Mucosa of rectum (tissue), 2 donors: ENCODE measurements at regions not wholly inside any gene's neighbourhood (a gene's known extent, or its start where the extent isn't known, plus 50 kb on each side); places are given as distances from the start of the nearest gene placed in this dataset.

ENCODE experiments used
- H3K27ac ChIP-seq, 2 donors: one replicate each; pipeline ENCODE4 v1.7.0; 2013; ENCODE audit warnings: inconsistent platforms in 2 of 2, low read depth in 2 of 2, low read length in 2 of 2
- H3K27me3 ChIP-seq, 2 donors: one replicate each; pipeline ENCODE4 v1.7.0; 2013; ENCODE audit warnings: low read length in 2 of 2; ENCODE audit not compliant: control insufficient read depth in 2 of 2, insufficient read depth in 2 of 2
- H3K36me3 ChIP-seq, 2 donors: one replicate each; pipeline ENCODE4 v1.7.0; 2013; ENCODE audit warnings: low read length in 2 of 2; ENCODE audit not compliant: control insufficient read depth in 2 of 2, insufficient read depth in 2 of 2
- H3K4me1 ChIP-seq, 2 donors: one replicate each; pipeline ENCODE4 v1.7.0; 2013; ENCODE audit warnings: low read length in 2 of 2, mild to moderate bottlenecking in 1 of 2; ENCODE audit not compliant: control insufficient read depth in 2 of 2, insufficient read depth in 2 of 2
- H3K4me3 ChIP-seq, 2 donors: one replicate each; pipeline ENCODE4 v1.7.0; 2013; ENCODE audit warnings: low read length in 2 of 2
- H3K9ac ChIP-seq, 2 donors: one replicate each; pipeline ENCODE4 v1.7.0; 2013; ENCODE audit warnings: low read length in 2 of 2, low read depth in 1 of 2, mild to moderate bottlenecking in 1 of 2
- H3K9me3 ChIP-seq, 2 donors: one replicate each; pipeline ENCODE4 v1.7.0; 2013; ENCODE audit warnings: low read length in 2 of 2; ENCODE audit not compliant: control insufficient read depth in 2 of 2
- donor health status: healthy.
- donor health status: Normal muscosa, but diverticular disease.

- no peak overlapping the region for H3K4me3 ChIP-seq
Measured at GRCh38 chr13:104404325-104404724, 1338.1 kb upstream of the SLC10A2 start.

GRCh38 chr13:104389691-104390090, 1323.5 kb upstream of the SLC10A2 start:
- Histone ChIP-seq H3K9ac (no peak overlapping the region), H3K27me3 (no peaks in the 10 kb centered on the region), H3K27ac (no peak overlapping the region), H3K36me3 (no peaks in the 10 kb centered on the region), H3K9me3 (no peaks in the 10 kb centered on the region), H3K4me1 (no peaks in the 10 kb centered on the region), H3K4me3 (no peak overlapping the region)

More at GRCh38 chr13:104404325-104404724, 1338.1 kb upstream of the SLC10A2 start:
- Histone ChIP-seq H3K27ac (no peak overlapping the region), H3K4me1 (no peaks in the 10 kb centered on the region), H3K36me3 (no peaks in the 10 kb centered on the region), H3K9me3 (no peaks in the 10 kb centered on the region), H3K9ac (no peak overlapping the region), H3K27me3 (no peaks in the 10 kb centered on the region)

- Histone ChIP-seq H3K4me3 (no peak overlapping the region), H3K27me3 (no peaks in the 10 kb centered on the region), H3K27ac (no peak overlapping the region), H3K36me3 (no peaks in the 10 kb centered on the region), H3K4me1 (no peaks in the 10 kb centered on the region), H3K9me3 (no peaks in the 10 kb centered on the region), H3K9ac (no peak overlapping the region)
Measured at GRCh38 chr13:104387510-104387909, 1321.3 kb upstream of the SLC10A2 start.

- Histone ChIP-seq H3K36me3 (no peaks in the 10 kb centered on the region), H3K9ac (no peak overlapping the region), H3K4me3 (no peak overlapping the region), H3K9me3 (no peaks in the 10 kb centered on the region), H3K27ac (no peak overlapping the region), H3K4me1 (no peaks in the 10 kb centered on the region), H3K27me3 (no peaks in the 10 kb centered on the region)
Measured at GRCh38 chr13:104385404-104385803, 1319.2 kb upstream of the SLC10A2 start.

- H3K27me3 ChIP-seq: no peaks in the 10 kb centered on the region
- no peaks in the 10 kb centered on the region for H3K4me1 ChIP-seq
- no peak overlapping the region for H3K9ac ChIP-seq
- H3K4me3 ChIP-seq: no peak overlapping the region
- no peak overlapping the region for H3K27ac ChIP-seq
- no peaks in the 10 kb centered on the region for H3K9me3 ChIP-seq
- H3K36me3 ChIP-seq: no peaks in the 10 kb centered on the region
Measured at GRCh38 chr13:104382951-104383350, 1316.7 kb upstream of the SLC10A2 start.

GRCh38 chr13:104376588-104376987, 1310.4 kb upstream of the SLC10A2 start:
- Histone ChIP-seq H3K4me3 (no peak overlapping the region), H3K9me3 (no peaks in the 10 kb centered on the region), H3K9ac (no peak overlapping the region), H3K36me3 (no peaks in the 10 kb centered on the region), H3K27me3 (no peaks in the 10 kb centered on the region), H3K27ac (no peak overlapping the region), H3K4me1 (no peaks in the 10 kb centered on the region)

- H3K27me3 ChIP-seq: no peaks in the 10 kb centered on the region
- no peaks in the 10 kb centered on the region for H3K4me1 ChIP-seq
- H3K27ac ChIP-seq: no peak overlapping the region
- no peak overlapping the region for H3K4me3 ChIP-seq
- H3K9ac ChIP-seq: no peak overlapping the region
- no peaks in the 10 kb centered on the region for H3K36me3 ChIP-seq
- no peaks in the 10 kb centered on the region for H3K9me3 ChIP-seq
Measured at GRCh38 chr13:104375614-104376013, 1309.4 kb upstream of the SLC10A2 start.

- no peak overlapping the region for H3K27ac ChIP-seq
- H3K9ac ChIP-seq: no peak overlapping the region
- H3K9me3 ChIP-seq: no peaks in the 10 kb centered on the region
- no peaks in the 10 kb centered on the region for H3K27me3 ChIP-seq
- H3K36me3 ChIP-seq: no peaks in the 10 kb centered on the region
- no peak overlapping the region for H3K4me3 ChIP-seq
- no peaks in the 10 kb centered on the region for H3K4me1 ChIP-seq
Measured at GRCh38 chr13:104372095-104372655, 1306.0 kb upstream of the SLC10A2 start.

GRCh38 chr13:104365430-104365829, 1299.2 kb upstream of the SLC10A2 start:
- Histone ChIP-seq H3K9ac (no peak overlapping the region), H3K27me3 (no peaks in the 10 kb centered on the region), H3K27ac (no peak overlapping the region), H3K36me3 (no peaks in the 10 kb centered on the region), H3K9me3 (no peaks in the 10 kb centered on the region), H3K4me3 (no peak overlapping the region), H3K4me1 (no peaks in the 10 kb centered on the region)

GRCh38 chr13:104357672-104358354, 1291.6 kb upstream of the SLC10A2 start:
- Histone ChIP-seq H3K36me3 (no peaks in the 10 kb centered on the region), H3K4me1 (no peaks in the 10 kb centered on the region), H3K9me3 (no peaks in the 10 kb centered on the region), H3K27ac (no peak overlapping the region), H3K9ac (no peak overlapping the region), H3K4me3 (no peak overlapping the region), H3K27me3 (no peaks in the 10 kb centered on the region)
